H1 (cell line): ENCODE measurements at regions not wholly inside any gene's neighbourhood (a gene's known extent, or its start where the extent isn't known, plus 50 kb on each side); places are given as distances from the start of the nearest gene placed in this dataset.

ENCODE experiments used
- CTCF ChIA-PET: fragments of 300-600 bp; sonication (Branson Sonifier 250); formaldehyde crosslinking; loops from one replicate; lab custom pipeline; 2021; ENCODE audit not compliant: partially characterized antibody; lab: Charles Lee
- POLR2A ChIA-PET: fragments of 300-600 bp; sonication (Branson Sonifier 250); formaldehyde crosslinking; loops from one replicate; lab custom pipeline; 2021; ENCODE audit warnings: inconsistent platforms; ENCODE audit not compliant: partially characterized antibody; lab: Charles Lee
- DNase-seq, 2 experiments: peaks; one replicate each; pipeline versions ENCODE4 v3.0.0 to v3.0.0-alpha.2; 2010 to 2022; ENCODE audit warnings: low spot score in 2 of 2, low read depth in 1 of 2, mixed read lengths in 1 of 2
- FAIRE-seq: peaks from 2 replicates; lab custom pipeline; 2011; peaks lifted over from hg19 to GRCh38; lab: Jason Lieb, UNC
- H2AFZ ChIP-seq: 2 replicates; pipeline ENCODE4 v1.8.1; 2012; ENCODE audit warnings: low read length, inconsistent platforms
- H2AK5ac ChIP-seq: 2 replicates; pipeline ENCODE4 v1.6.1; 2013; ENCODE audit warnings: low read depth, low read length
- H2BK120ac ChIP-seq: replicated peaks from 2 replicates; pipeline ENCODE3; 2013; ENCODE audit warnings: low read depth, low read length, inconsistent platforms
- H2BK12ac ChIP-seq: 2 replicates; pipeline ENCODE4 v1.6.1; 2013; ENCODE audit warnings: low read depth, low read length
- H2BK15ac ChIP-seq: 2 replicates; pipeline ENCODE4 v1.6.1; 2013; ENCODE audit warnings: low read length
- H2BK20ac ChIP-seq: 2 replicates; pipeline ENCODE4 v1.6.1; 2013; ENCODE audit warnings: low read length
- H2BK5ac ChIP-seq: 2 replicates; pipeline ENCODE4 v1.6.1; 2013; ENCODE audit warnings: low read depth, low read length
- H3K14ac ChIP-seq: 2 replicates; pipeline ENCODE4 v1.6.1; 2013; ENCODE audit warnings: inconsistent platforms; ENCODE audit not compliant: insufficient read length
- H3K18ac ChIP-seq: 2 replicates; pipeline ENCODE4 v1.6.1; 2013; ENCODE audit warnings: low read length; ENCODE audit errors: extremely low read depth
- H3K23ac ChIP-seq: 2 replicates; pipeline ENCODE4 v1.6.1; 2013; ENCODE audit warnings: inconsistent platforms; ENCODE audit not compliant: insufficient read length
- H3K23me2 ChIP-seq: 2 replicates; pipeline ENCODE4 v1.6.1; 2013; ENCODE audit warnings: low read depth, low read length
- H3K27ac ChIP-seq: 2 replicates; pipeline ENCODE4 v1.6.1; 2011; ENCODE audit warnings: low read depth, low read length, inconsistent platforms
- H3K27me3 ChIP-seq, 4 experiments: replicated peaks in 1 of 4; 1 replicate in 1 of 4; 2 replicates in 3 of 4; pipeline versions ENCODE4 v1.6.1 to v1.8.1; 2011 to 2013; ENCODE audit warnings: low read length in 3 of 4, mild to moderate bottlenecking in 3 of 4, inconsistent platforms in 2 of 4, mixed read lengths in 2 of 4, moderate library complexity in 1 of 4; ENCODE audit not compliant: control insufficient read depth in 3 of 4, insufficient read depth in 3 of 4; ENCODE audit errors: extremely low read depth in 1 of 4
- H3K36me3 ChIP-seq, 4 experiments: 2 replicates each; pipeline versions ENCODE4 v1.6.1 to v1.8.1; 2011 to 2013; ENCODE audit warnings: mild to moderate bottlenecking in 4 of 4, low read length in 3 of 4, moderate library complexity in 2 of 4, control low read depth in 1 of 4, inconsistent platforms in 1 of 4; ENCODE audit not compliant: insufficient read depth in 4 of 4, control insufficient read depth in 2 of 4
- H3K4ac ChIP-seq: replicated peaks from 2 replicates; pipeline ENCODE3; 2013; ENCODE audit warnings: low read length, low read depth, mixed read lengths, inconsistent platforms; ENCODE audit not compliant: insufficient read length
- H3K4me1 ChIP-seq, 4 experiments: replicated peaks in 1 of 4; 1 replicate in 1 of 4; 2 replicates in 3 of 4; pipeline versions ENCODE4 v1.6.1 to v1.8.1; 2011 to 2013; ENCODE audit warnings: low read length in 3 of 4, inconsistent platforms in 2 of 4, mixed read lengths in 1 of 4; ENCODE audit not compliant: insufficient read depth in 4 of 4, control insufficient read depth in 3 of 4
- H3K4me2 ChIP-seq, 2 experiments: 2 replicates each; pipeline versions ENCODE4 v1.6.1 to v1.8.1; 2011 to 2013; ENCODE audit warnings: low read depth in 2 of 2, low read length in 2 of 2, control low read depth in 1 of 2, inconsistent platforms in 1 of 2, mild to moderate bottlenecking in 1 of 2; ENCODE audit not compliant: insufficient read depth in 1 of 2
- H3K4me3 ChIP-seq, 4 experiments: fragments of 200-600, 300-600 bp in 1 of 4; sonication (generic), shearing (Covaris generic), sonication (Bioruptor Twin) in 1 of 4; 2 replicates each; pipeline versions ENCODE4 v1.5.1 to v1.8.1; 2011 to 2016; ENCODE audit warnings: low read length in 4 of 4, low read depth in 3 of 4, control low read depth in 2 of 4, inconsistent platforms in 2 of 4, mild to moderate bottlenecking in 2 of 4, mixed read lengths in 1 of 4, moderate library complexity in 1 of 4; ENCODE audit not compliant: insufficient read depth in 2 of 4; ENCODE audit errors: extremely low read depth in 1 of 4
- H3K56ac ChIP-seq: replicated peaks from 2 replicates; pipeline ENCODE3; 2013; ENCODE audit warnings: low read depth, mild to moderate bottlenecking, mixed read lengths, low read length, inconsistent platforms; ENCODE audit not compliant: insufficient read length
- H3K79me1 ChIP-seq: 2 replicates; pipeline ENCODE4 v1.6.1; 2013; ENCODE audit warnings: low read depth, low read length, control low read depth
- H3K79me2 ChIP-seq, 2 experiments: 2 replicates each; pipeline versions ENCODE4 v1.6.1 to v1.8.1; 2012 to 2013; ENCODE audit warnings: low read length in 2 of 2, mild to moderate bottlenecking in 2 of 2, inconsistent platforms in 1 of 2; ENCODE audit not compliant: insufficient read depth in 2 of 2, control insufficient read depth in 1 of 2
- H3K9ac ChIP-seq, 4 experiments: replicated peaks in 1 of 4; 1 replicate in 1 of 4; 2 replicates in 3 of 4; pipeline versions ENCODE4 v1.6.1 to v1.8.1; 2011 to 2013; ENCODE audit warnings: low read depth in 3 of 4, low read length in 3 of 4, control low read depth in 2 of 4, mild to moderate bottlenecking in 2 of 4, moderate library complexity in 2 of 4, inconsistent platforms in 1 of 4; ENCODE audit errors: extremely low read depth in 1 of 4
- H3K9me3 ChIP-seq, 2 experiments: 2 replicates each; pipeline versions ENCODE4 v1.6.1 to v1.8.1; 2012 to 2013; ENCODE audit warnings: mild to moderate bottlenecking in 2 of 2, moderate library complexity in 2 of 2, control low read depth in 1 of 2, inconsistent platforms in 1 of 2, low read depth in 1 of 2, low read length in 1 of 2, mixed read lengths in 1 of 2; ENCODE audit not compliant: insufficient read depth in 2 of 2
- H4K20me1 ChIP-seq, 2 experiments: replicated peaks in 1 of 2; 2 replicates each; pipeline versions ENCODE3 to v1.8.1; 2011 to 2013; ENCODE audit warnings: inconsistent platforms in 2 of 2, low read length in 2 of 2, mild to moderate bottlenecking in 1 of 2; ENCODE audit not compliant: insufficient read depth in 2 of 2, control insufficient read depth in 1 of 2
- H4K5ac ChIP-seq: 2 replicates; pipeline ENCODE4 v1.6.1; 2013; ENCODE audit warnings: low read length, low read depth, mixed read lengths, inconsistent platforms; ENCODE audit not compliant: insufficient read length
- H4K8ac ChIP-seq: 2 replicates; pipeline ENCODE4 v1.8.0; 2013; ENCODE audit warnings: mild to moderate bottlenecking, moderate library complexity, low read length, inconsistent platforms; ENCODE audit not compliant: insufficient read depth; ENCODE audit errors: extremely low read depth
- H4K91ac ChIP-seq: replicated peaks from 2 replicates; pipeline ENCODE3; 2013; ENCODE audit warnings: low read length, mixed read lengths, inconsistent platforms; ENCODE audit not compliant: insufficient read length
- CREB1 ChIP-seq: IDR thresholded peaks from 2 replicates; pipeline ENCODE4 v1.6.1; 2012; ENCODE audit warnings: inconsistent platforms
- CTBP2 ChIP-seq: IDR thresholded peaks from 2 replicates; pipeline ENCODE4 v1.7.0; 2011; ENCODE audit warnings: borderline replicate concordance, mild to moderate bottlenecking, moderate library complexity, mixed read lengths, low read length; ENCODE audit not compliant: insufficient read depth, insufficient read length
- EP300 ChIP-seq, 2 experiments: IDR thresholded peaks; 1 replicate in 1 of 2; 2 replicates in 1 of 2; pipeline ENCODE4 v1.6.1; 2011 to 2012; ENCODE audit warnings: low read depth in 2 of 2, low read length in 2 of 2, mild to moderate bottlenecking in 2 of 2, borderline replicate concordance in 1 of 2, inconsistent platforms in 1 of 2, moderate library complexity in 1 of 2
- JUND ChIP-seq: IDR thresholded peaks from 2 replicates; pipeline ENCODE4 v1.6.1; 2011; ENCODE audit warnings: mild to moderate bottlenecking, improper control_type of control experiment, low read length
- KDM5A ChIP-seq: fragments of 200-600 bp; IDR thresholded peaks from 2 replicates; pipeline ENCODE4 v1.7.1; 2012; ENCODE audit warnings: mild to moderate bottlenecking, low read length, inconsistent platforms, mixed read lengths
- NRF1 ChIP-seq: IDR thresholded peaks from 2 replicates; pipeline ENCODE4 v1.6.1; 2011; ENCODE audit warnings: mild to moderate bottlenecking, low read depth, low read length, improper control_type of control experiment
- RFX5 ChIP-seq: IDR thresholded peaks from 2 replicates; pipeline ENCODE4 v1.6.1; 2011; ENCODE audit warnings: low read depth, low read length, improper control_type of control experiment, borderline replicate concordance
- SIRT6 ChIP-seq: IDR thresholded peaks from one replicate; pipeline ENCODE4 v1.7.1; 2012; ENCODE audit warnings: low read length, inconsistent platforms
- TCF12 ChIP-seq: IDR thresholded peaks from 2 replicates; pipeline ENCODE4 v1.6.1; 2011; ENCODE audit warnings: low read depth, mild to moderate bottlenecking, low read length
- YY1 ChIP-seq: IDR thresholded peaks from 2 replicates; pipeline ENCODE4 v1.6.1; 2011; ENCODE audit warnings: low read depth, mild to moderate bottlenecking, low read length
- WGBS, 2 experiments: shearing (Covaris generic) in 1 of 2; methylation state at CpG; one replicate each; pipeline versions ENCODE4 v1.1.6 to v1.1.7; 2013 to 2015; ENCODE audit warnings: low lambda C conversion rate in 2 of 2, mixed read lengths in 2 of 2, inconsistent platforms in 1 of 2, low coverage in 1 of 2, missing lambda C conversion rate in 1 of 2; ENCODE audit not compliant: insufficient replicate concordance in 2 of 2, insufficient coverage in 1 of 2, insufficient read length in 1 of 2; ENCODE audit errors: extremely low coverage in 1 of 2, missing lambda C conversion rate in 1 of 2; 5-methylcytosine and 5-hydroxymethylcytosine counted together
- TF ChIP-seq, protein P1 (sequence below): IDR thresholded peaks from 2 replicates; pipeline ENCODE4 v1.6.1; 2012; ENCODE audit warnings: inconsistent platforms

DNA sequence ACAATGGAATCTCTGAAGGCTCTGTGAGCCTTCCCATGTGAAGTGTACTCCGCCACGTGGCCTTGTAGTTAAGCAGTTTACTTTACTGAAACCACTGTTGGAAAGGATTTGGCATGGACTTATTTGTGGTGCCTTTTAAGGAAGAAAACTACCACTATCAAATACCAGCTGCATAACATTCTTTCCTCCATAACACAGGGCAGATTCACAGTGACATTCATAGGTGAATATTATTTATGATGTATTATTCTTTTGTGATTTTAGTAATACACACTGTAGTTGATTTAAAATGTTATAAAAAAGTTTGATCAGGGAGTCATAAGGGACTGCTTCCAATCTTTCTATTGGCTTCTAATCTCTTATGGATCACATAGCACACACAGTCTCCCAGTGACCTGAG lies 192.5 kb upstream of the AGTR2 start:
- no peaks in the 10 kb centered on the region for H3K79me2 ChIP-seq
- no peak overlapping the region for H3K4me3 ChIP-seq
- H3K4ac ChIP-seq: no peak overlapping the region
- DNase-seq (no peak), FAIRE-seq (no peak)
- H2BK15ac ChIP-seq: no peak overlapping the region
- no peak overlapping the region for H2BK20ac ChIP-seq
- no peak overlapping the region for H2BK5ac ChIP-seq
- no peak overlapping the region for H2AK5ac ChIP-seq
- H4K8ac ChIP-seq: no peak overlapping the region
- no peak overlapping the region for H3K56ac ChIP-seq
- WGBS, 2 experiments: 85% methylated on average over 2 of the region's 2 CpGs; no CpG with 5 or more reads in 1 of the 2 experiments
- no peaks in the 10 kb centered on the region for H4K20me1 ChIP-seq
- no peak overlapping the region for H3K4me2 ChIP-seq
- ChIA-PET POLR2A (no interaction called here), CTCF (no interaction called here)
- H3K79me1 ChIP-seq: no peaks in the 10 kb centered on the region
- H3K9ac ChIP-seq: no peak overlapping the region
- H3K23ac ChIP-seq: no peak overlapping the region
- no peak overlapping the region for H4K5ac ChIP-seq
- H3K27ac ChIP-seq: no peak overlapping the region
- no peaks in the 10 kb centered on the region for H3K36me3 ChIP-seq
- no peaks in the 10 kb centered on the region for H3K9me3 ChIP-seq
- no peak overlapping the region for H3K18ac ChIP-seq
- no peak for TF ChIP-seq CREB1
- no peak for TF ChIP-seq JUND
- no peak for TF ChIP-seq SIRT6
- TF ChIP-seq KDM5A: no peak
- no peak for TF ChIP-seq RFX5
- no peak for TF ChIP-seq TCF12
- no peak for TF ChIP-seq CTBP2
- TF ChIP-seq, protein P1, sequence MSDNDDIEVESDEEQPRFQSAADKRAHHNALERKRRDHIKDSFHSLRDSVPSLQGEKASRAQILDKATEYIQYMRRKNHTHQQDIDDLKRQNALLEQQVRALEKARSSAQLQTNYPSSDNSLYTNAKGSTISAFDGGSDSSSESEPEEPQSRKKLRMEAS: no peak
- TF ChIP-seq EP300 (IDR thresholded peaks at IDR 0.05; ENCODE audit: borderline replicate concordance in 1 of 2, low read depth in 2 of 2, low read length in 2 of 2): no peak
- no peak for TF ChIP-seq YY1
- TF ChIP-seq NRF1: no peak
- H2BK120ac ChIP-seq: no peak overlapping the region
- no peak overlapping the region for H4K91ac ChIP-seq
- no peak overlapping the region for H2AFZ ChIP-seq
- H3K27me3 ChIP-seq: no peaks in the 10 kb centered on the region
- H3K4me1 ChIP-seq: no peaks in the 10 kb centered on the region
- no peaks in the 10 kb centered on the region for H3K23me2 ChIP-seq
- no peak overlapping the region for H2BK12ac ChIP-seq
- H3K14ac ChIP-seq: no peak overlapping the region
